GM21447 (cell line): ENCODE measurements at regions not wholly inside any gene's neighbourhood (a gene's known extent, or its start where the extent isn't known, plus 50 kb on each side); places are given as distances from the start of the nearest gene placed in this dataset.
A peak's percentile ranks its signal among the peaks of the same experiment; 100 is the strongest.
"Not testable (repeated sequence)": the region's sequence is repeated elsewhere in the genome, so short reads cannot be mapped to it uniquely, and the experiment has no call there.

Source experiments
- ATAC-seq: cut with Tn5 transposase; IDR thresholded peaks from one replicate; pipeline ENCODE4 v1.9.1; 2021; ENCODE audit not compliant: unreplicated experiment

DNA sequence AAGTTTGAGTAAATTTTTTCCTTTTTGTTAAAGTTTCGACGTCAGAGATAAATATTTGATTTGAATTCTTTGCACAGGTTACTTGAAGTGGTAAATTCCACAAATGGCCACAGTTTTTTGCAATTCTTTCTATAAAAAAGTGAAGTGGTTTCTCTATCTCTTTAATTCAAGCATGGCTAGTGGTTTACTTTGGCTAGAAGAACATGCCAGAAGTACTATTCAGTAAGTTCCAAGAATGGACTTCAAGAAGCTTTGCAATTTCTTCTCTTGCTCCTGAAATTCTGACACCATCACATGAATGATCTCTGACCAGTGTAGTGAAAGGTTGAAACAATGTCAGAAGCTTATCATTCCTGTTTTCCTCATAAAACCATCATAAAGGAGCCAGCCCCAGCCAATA, 55.7 kb upstream of the RNPC3 start:
- no peak for ATAC-seq

DNA sequence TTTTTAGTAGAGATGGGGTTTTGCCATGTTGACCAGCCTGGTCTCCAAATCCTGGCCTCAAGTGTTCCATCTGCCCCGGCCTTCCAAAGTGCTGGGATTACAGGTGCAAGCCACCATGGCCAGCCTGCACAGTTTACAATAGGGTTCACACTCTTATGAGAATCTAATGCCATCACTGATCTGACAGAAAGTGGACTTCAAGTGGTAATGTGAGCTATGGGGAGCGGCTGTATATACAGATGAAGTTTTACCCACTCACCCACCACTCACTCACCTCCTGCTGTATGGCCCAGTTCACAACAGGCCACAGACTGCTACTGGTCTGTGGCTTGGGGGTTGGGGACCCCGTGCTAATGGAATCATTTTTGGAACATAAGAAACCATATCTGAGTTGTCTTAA, 58.4 kb upstream of the RNPC3 start:
- no peak for ATAC-seq

DNA sequence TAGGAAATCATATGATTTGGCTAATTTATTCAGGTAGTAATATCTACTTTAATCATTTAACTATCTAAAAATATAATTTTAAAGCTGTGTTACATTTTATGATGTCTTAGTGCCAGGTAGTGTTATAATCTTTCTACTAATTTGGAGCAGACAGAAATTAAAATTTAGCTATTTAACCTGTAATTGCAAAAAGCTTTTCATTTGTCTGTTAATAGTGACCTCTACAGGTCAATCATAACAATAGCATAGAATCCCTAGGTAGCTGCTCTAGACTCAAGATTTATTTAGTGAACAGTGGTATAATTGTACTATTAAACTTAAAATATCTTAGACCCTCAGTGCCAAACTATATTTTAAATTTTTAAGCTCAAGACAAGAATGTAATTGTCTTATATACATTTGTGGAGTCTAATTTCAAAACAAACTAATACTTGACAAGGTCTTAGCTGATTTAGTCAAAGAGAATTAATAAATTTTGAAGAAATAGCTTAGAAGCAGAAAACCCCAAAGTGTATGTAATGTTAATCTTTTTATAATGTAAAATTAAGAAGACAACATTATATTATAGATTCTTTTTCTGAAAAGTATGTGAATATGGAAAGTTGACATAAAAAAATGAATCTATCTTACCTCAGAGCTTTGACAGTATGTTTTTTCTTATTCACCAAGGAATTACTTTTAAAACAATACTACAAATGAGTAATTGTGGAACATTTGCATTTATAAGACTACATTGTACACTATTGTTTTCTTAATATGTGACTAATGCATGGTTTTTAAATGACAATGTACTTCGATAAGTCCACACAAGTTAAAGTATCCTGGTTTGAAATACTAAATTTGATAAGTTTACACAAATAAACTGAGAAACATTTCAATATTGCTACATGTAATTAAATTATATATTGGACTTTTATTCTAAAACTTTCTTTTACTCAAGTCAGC, 64.1 kb upstream of the RNPC3 start:
- peak; percentile 57 for ATAC-seq

DNA sequence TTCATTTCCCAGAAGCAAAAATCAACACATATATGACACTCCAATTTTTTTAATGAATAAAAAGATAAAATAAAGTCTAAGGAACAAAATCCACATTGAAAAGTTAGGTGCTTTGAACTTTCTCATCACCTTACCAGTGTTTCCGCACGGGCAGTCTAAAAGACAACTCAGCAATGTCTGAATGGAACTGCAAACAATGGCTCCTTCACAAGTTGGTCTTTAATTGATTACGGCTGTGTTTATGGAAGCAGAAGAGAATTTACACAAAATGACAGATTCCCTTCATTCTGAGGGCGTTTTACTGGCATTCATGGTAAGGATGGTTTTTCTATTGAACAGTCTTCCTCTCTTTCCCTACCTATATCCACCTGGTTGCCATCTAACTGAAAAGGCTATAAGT, 65.0 kb upstream of the RNPC3 start:
- no peak for ATAC-seq

DNA sequence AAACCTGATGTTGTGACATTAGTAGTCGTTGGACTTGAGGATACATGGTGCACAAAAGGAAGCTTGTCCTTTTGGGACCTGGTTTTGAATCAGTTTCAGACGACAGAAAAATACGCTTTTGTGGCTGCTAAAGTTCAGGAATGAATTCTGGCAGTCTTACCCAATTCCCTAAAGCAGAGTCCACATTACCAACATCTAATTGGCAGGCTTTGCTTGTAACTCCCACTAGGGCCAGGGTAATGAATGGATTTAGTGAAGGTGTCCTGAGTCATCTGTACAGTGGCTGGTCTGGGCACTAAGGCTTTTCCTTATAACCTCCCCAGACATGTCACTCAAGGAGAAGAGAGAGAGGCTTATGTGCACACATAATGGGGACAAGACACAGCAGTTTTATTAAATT, 66.2 kb upstream of the RNPC3 start:
- ATAC-seq, result no peak

DNA sequence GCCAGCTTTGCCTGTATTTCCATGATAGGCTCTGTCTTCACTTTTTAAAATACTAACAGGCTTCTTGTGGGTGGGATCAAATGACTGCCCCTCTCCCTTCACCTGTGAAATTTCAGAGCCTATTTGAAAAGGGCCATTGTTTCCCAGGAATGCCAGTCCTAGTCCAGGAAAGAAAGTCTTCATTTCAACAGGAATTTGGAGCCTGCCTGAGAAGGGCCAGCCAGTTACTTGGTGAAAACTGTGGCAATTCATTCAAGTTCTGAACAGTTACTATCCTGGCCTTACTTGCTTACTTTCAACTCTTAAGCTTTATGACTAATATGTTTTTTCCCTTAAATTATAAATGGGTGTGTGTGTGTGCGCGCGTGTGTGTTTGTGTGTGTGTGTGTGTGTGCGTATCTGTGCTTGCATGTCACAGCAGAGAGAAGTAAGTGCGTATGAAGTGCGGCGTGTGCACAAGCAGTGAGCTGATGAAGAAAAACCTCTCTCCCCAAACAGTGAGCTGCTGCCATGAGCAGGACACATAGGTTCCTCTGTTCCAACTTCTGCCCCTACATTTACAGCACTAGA, 67.5 kb upstream of the RNPC3 start:
- no peak for ATAC-seq

DNA sequence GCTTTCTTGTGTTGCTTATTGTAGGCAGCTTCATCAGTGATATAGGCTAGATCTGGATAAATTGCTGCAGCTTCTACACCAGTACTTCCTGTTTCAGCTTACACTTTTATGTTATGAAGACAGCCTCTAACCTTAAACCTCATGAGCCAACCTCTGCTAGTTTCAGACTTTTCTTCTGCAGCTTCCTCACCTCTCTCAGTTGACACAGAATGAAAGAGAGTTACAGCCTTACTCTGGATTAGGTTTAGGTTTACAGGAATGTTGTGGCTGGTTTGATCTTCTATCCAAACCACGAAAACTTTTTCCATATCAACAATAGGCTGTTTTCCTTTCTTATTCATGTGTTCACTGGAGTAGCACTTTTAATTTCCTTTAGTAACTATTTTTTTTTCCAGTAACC, 76.9 kb upstream of the RNPC3 start:
- ATAC-seq, result no peak

DNA sequence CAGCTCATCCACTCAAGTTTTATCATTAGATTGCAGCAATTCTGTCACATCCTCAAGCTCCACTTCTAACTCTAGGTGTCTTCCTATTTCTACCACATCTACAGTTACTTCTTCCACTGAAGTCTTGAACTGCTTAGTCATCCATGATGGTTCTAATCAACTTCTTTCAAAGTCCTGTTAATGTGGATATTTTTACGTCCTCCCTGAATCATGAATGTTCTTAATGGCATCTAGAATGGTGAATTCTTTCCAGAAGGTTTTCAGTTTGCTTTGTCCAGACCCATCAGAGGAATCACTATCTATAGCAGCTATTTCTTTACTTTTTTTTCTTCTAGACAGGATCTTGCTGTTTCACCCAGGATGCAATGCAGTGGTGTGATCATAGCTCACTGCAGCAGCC, 78.0 kb upstream of the RNPC3 start:
- ATAC-seq, result no peak

DNA sequence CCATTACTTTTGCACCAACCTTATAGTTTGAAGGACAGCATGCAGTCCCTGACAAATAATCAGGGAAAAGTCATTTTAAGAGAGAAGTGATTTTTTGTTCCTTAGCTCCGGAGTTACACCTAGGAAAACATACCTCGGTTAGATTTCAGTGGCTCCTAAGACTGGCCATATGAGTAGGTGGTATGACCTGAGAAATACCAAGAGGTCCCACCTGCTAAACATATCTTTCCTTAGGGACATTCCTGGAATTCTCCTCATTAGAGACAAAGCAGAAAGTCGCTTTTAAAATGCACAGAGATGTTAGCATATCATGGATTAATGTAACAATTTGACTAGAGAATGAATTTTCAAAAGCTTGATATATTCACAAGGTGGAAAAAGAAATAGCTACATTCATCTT, 84.2 kb upstream of the RNPC3 start:
- no peak for ATAC-seq

DNA sequence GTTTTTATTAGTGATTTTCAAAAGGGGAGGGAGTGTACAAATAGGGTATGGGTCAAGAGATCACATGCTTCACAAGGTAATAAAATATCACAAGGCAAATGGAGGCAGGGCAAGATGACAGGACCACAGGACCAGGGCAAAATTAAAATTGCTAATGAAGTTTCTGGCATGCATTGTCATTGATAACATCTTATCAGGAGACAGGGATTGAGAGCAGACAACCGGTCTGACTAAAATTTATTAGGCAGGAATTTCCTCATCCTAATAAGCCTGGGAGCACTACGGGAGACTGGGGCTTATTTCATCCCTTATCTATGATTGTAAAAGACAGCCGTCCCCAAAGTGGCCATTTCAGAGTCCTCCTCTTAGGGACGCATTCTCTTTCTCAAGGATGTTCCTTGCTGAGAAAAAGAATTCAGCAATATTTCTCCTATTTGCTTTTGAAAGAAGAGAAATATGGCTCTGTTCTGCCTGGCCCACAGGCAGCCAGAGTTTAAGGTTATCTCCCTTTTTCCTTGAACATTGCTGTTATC, 88.9 kb upstream of the RNPC3 start:
- ATAC-seq, result not testable (repeated sequence)

DNA sequence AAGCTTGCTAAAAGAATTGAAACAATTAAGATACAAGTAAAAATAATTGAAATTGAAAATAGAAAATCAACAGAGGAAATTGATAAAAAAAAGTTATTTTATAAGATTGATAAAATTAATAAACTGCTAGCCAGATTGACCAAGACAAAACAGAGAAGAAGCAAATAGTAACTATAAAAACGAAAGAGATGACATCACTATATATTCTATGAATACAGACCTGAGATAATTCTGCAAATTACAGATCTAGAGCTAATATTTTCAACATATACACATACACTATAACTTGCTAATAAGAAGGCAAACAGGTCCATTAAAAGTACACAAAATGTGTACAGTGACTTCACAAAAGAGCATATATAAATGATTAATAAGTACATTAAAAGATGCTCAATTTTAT, 90.1 kb upstream of the RNPC3 start:
- no peak for ATAC-seq

DNA sequence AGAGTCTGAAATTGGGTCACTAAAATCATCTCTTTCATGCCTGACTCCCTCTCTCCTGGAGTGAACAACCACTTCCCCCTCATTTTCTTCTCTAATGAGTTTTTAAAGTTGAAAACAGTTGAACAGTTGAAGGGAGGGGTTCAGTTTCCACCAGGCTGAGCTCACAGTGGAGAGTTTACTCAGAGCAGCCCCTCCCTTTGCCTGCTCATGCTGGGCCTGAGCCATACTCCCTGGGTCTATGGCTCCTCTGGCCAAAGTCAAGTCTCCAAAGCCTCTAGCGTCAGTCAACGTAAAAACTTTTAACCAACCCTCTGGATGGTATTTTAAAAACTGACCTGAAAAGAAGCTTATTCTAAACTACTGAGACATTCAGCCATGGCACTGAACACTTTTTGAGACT, 100.8 kb upstream of the RNPC3 start:
- ATAC-seq, result no peak

DNA sequence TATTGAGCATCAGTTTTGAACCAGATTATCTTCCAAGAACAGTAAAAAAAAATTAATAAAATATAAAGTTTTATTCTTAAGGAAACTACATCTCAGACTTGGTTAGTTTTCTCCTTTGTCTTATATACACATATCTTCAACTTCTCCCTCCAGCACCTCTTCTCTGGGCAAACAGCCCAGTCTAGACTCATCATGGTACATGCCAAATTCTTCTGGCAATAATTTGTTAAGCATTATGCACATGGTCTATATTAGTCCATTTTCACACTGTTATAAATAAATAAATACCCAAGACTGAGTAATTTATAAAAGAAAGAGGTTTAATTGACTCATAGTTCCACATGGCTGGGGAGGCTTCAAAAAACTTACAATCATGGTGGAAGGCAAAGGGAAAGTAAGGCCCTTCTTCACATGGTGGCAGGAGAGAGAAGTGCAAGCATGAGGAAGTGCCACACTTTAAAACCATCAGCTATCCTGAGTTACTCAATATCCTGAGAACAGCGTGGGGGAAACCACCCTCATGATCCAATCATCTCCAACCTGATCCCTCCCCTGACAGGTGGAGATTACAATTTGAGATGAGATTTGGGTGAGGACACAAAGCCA, 108.7 kb upstream of the RNPC3 start:
- no peak for ATAC-seq

DNA sequence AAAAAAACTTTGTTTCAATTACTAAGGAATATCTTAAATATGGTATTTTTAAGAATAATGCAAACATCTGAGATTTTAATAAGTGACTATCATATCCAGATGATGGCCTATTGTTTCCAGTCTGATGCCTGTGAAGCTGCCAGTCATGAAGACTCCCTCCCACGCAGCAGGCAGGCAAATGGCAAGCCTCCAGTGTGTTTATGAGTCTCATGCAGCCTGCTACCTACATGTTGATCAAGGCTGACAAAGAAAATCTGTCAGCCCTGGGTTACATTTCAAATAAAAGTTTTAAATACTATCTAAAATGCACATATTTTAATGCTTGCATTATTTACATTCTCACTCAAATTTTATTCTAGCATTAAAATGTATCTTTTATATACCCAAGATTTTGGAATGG, 137.6 kb upstream of the RNPC3 start:
- ATAC-seq, result no peak

DNA sequence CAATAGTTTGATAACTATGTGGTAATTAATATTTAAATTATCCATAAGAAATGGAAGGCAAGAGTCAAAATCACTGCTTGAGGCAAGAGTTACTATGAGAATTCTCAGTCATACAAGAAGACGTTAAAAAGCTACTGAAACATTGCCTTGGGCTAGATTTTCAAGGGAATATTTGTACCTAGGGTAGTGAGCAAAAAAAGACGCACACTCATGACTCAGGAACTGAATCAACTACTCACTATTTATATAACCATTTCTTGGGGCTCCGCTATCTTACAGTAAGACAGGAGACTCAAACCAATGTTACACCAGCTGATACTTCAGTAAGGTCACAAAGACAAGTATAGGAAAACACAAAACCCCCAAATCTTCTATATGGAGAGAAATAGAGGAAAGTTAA, 151.5 kb upstream of the RNPC3 start:
- ATAC-seq, result no peak

DNA sequence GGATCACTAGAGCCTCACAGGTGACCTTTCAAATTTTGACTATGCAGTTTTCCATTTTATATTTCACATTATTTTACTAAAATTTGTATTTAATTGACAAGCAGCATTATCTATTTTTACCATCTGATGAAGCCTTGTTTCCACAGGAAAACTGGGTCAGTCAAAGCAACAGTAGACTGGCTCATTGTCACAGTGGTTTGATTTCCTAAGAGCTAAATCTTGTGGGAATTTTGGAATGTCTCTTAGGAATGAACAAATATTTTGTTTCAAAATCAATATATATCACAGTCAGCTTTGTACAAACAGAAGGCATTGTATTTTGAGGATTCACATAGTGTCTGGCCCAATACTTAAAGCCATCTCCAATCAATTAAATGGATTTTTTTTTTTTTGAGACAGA, 152.6 kb upstream of the RNPC3 start:
- ATAC-seq, result no peak

DNA sequence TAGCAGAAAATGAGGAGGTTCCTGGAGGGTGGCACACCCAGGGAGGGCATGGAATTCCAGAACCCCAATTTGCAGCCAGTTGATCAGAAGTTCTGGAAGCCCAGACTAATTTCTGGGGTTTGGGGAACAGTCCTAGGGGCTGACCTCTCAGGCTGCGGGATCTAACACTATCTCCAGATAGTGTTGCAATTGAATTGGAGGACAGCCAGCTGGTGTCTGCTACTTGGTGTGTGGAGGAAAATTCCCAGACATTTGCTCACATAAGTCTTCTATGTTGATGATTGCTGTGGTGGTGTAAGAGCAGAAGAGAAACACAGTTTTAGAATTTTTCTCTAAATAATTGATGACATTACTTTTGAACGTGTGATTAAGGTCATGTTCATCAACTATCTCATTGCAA, 154.3 kb upstream of the RNPC3 start:
- no peak for ATAC-seq

DNA sequence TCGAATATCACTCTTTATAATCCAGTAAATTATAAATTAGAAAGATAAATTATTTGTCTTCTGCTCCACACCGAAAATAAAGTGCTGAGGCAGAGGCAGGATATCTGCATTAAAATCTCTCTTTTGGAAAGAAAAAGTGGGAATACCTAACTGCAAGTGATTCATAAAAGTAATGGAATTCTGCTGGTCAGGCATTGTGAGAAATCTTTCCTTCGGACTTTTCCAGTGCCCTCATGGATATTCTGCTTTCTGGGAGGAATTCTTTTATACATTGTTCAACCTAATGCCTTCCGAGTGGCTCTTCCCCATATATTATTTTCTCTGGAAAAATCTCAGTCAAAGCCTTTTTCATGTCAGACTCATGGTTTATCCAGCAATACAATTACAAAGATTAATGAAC, 158.3 kb upstream of the RNPC3 start:
- no peak for ATAC-seq

DNA sequence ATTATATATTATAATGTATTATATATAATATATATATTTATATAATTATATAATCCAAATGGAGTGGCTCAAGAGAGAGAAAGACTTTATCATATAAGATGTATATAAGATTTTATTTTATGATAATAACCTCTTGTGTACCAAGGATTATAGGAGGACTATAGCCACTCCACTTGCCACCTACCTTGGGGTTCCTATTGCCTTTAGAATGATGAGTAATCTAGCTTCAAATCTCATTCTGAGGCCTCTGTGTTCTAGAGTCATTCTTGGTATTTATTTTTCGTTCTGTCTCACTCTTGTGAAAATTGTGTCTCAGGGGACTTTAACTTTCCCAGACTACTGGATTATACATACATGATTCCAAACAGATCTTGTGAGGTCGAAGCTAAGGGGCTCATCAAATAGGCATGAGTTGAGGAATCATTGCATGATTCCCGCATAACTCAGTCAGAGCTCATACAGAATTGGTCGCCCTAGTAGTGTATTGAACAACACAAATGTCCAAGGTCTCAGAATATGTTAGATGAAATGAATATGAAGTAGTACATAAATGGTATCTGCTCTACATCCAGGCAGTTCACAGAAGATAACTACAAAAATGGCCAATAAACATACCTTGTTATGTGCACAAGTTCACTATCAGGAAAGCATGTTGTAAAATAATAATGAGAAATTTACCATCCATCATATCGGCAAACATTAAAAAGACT, 159.5 kb upstream of the RNPC3 start:
- ATAC-seq, result no peak

DNA sequence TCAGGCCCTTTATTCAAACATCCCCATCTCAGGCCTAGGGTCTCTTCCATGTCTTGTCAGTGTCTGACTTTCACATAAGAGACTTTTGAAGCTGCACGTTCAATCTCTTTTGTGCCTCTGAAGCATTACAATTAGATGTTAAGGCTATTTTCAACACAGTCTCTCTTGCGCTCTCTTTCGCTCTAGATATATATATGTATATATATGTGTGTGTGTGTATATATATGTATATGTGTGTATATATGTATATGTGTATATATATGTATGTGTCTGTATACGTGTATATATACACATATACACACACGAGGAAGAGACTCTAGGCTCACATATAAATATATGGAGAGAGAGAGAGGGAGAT, 162.5 kb upstream of the RNPC3 start:
- ATAC-seq, result no peak

DNA sequence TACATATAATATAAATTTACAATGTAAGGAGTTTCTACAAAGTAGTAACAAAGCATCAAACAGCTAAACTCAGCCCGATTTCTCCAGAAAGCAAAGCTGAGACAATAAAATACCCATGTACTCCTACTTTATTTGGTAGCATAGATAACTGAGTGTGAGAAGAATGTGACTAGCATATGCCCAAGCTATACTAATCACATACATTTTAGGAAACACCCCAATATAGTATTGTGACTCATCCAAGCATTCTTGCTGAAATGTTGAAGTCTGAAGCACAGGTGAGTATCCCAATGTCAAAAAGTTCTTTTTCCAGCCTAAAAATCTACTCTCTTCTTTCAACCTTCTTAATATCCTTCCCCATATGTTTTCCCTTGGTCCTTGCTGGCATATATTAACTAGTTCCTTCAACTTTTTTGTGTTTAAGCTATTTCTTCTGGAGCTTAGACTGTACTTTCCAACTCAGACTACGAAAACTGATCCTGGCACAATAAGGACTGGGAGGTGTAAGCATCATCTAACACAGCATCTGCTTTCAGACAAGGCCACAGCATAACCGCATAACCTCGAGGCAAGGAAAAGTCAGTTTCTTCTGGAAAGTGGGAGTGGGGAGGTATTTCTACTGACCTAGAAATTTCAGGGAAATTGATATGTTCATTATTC, 163.0 kb upstream of the RNPC3 start:
- no peak for ATAC-seq
